Esophagus (tissue), 2 donors: ENCODE measurements at regions not wholly inside any gene's neighbourhood (a gene's known extent, or its start where the extent isn't known, plus 50 kb on each side); places are given as distances from the start of the nearest gene placed in this dataset.

Experiments used
- H3K27ac ChIP-seq, 2 donors: one replicate each; pipeline ENCODE4 v1.5.1; 2013; ENCODE audit warnings: low read depth in 2 of 2, mild to moderate bottlenecking in 2 of 2, inconsistent platforms in 1 of 2, low read length in 1 of 2, moderate library complexity in 1 of 2
- H3K27me3 ChIP-seq, 2 donors: one replicate each; pipeline ENCODE4 v1.6.1; 2013; ENCODE audit warnings: low read length in 2 of 2, control low read depth in 1 of 2, mild to moderate bottlenecking in 1 of 2; ENCODE audit not compliant: insufficient read depth in 2 of 2, control insufficient read depth in 1 of 2
- H3K36me3 ChIP-seq, 2 donors: one replicate each; pipeline ENCODE4 v1.6.1; 2013; ENCODE audit warnings: low read length in 1 of 2; ENCODE audit not compliant: control insufficient read depth in 2 of 2, insufficient read depth in 2 of 2
- H3K4me1 ChIP-seq, 2 donors: one replicate each; pipeline ENCODE4 v1.6.1; 2013; ENCODE audit warnings: low read length in 1 of 2; ENCODE audit not compliant: control insufficient read depth in 2 of 2, insufficient read depth in 2 of 2
- H3K4me3 ChIP-seq, 2 donors: one replicate each; pipeline ENCODE4 v1.5.1; 2013; ENCODE audit warnings: low read length in 2 of 2, mild to moderate bottlenecking in 2 of 2, low read depth in 1 of 2, moderate library complexity in 1 of 2
- H3K9me3 ChIP-seq, 2 donors: one replicate each; pipeline ENCODE4 v1.6.1; 2013; ENCODE audit warnings: mild to moderate bottlenecking in 2 of 2, low read depth in 1 of 2, low read length in 1 of 2, moderate library complexity in 1 of 2; ENCODE audit not compliant: control insufficient read depth in 2 of 2, insufficient read depth in 1 of 2
- WGBS, 2 donors: extraction: QIAGEN DNeasy Blood & Tissue Kit; methylation state at CpG; one replicate each; pipeline ENCODE4 v1.1.7; 2013; 5-methylcytosine and 5-hydroxymethylcytosine counted together
- donor health status: healthy with polysubstance abuse.
- donor health status: Bipolar disorder and iron deficiency.

DNA sequence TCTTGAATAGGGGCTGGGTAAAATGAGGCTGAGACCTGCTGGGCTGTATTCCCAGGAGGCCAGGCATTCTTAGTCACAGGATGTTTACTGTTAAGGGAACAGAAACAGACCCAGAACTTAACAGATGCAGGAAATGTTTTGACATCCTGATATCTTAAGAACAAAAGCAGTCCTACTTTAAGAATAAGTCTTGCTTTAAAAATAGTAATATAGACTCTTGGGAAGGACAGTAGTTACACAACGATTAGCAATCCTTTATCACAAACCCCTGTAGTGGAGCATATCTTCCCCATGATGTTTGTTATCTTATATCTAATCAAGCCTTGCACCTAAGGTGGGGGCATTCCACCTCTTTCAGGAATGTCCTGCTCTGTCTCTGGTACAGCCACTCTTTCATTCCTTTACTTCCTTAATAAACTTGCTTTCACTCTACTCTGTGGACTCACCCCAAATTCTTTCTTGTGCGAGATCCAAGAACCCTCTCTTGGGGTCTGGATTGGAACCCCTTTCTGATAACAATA is 493.7 kb upstream of the SULF2 start:
- 42 to 55% methylated on average over 2 of the region's 2 CpGs for WGBS, 2 donors
- no peaks in the 10 kb centered on the region for H3K36me3 ChIP-seq
- no peak overlapping the region for H3K4me3 ChIP-seq
- H3K9me3 ChIP-seq, result peaks cover 0 to 3% of the 10 kb centered on the region in 2 donors
- peaks cover 0 to 2% of the 10 kb centered on the region in 2 donors for H3K4me1 ChIP-seq
- H3K27me3 ChIP-seq, result no peaks in the 10 kb centered on the region
- H3K27ac ChIP-seq, result no peak overlapping the region

DNA sequence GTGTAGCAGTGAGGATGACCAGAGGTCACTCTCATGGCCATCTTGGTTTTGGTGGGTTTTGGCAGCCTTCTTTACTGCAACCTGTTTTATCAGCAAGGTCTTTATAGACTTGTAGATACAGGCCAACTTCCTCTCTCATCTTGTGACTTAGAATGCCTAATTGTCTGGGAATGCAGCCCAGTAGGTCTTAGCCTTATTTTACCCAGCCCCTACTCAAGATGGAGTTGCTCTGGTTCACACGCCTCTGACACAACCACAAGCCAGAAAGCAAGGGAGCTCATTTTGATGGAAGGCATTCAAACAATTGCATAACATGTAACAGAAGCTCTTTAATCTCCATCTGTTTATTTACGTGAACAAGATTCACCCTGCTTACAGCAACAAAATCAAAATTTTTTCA is 492.0 kb upstream of the SULF2 start:
- Histone ChIP-seq H3K4me3 (no peak overlapping the region), H3K9me3 (no peaks in the 10 kb centered on the region)
- WGBS, 2 donors, result 67 to 71% methylated on average over 2 of the region's 2 CpGs

GRCh38 chr20:48276021-48276342 is 490.7 kb upstream of the SULF2 start:
- H3K4me3 ChIP-seq, result no peak overlapping the region
- H3K36me3 ChIP-seq, result no peaks in the 10 kb centered on the region
- H3K9me3 ChIP-seq, result no peaks in the 10 kb centered on the region
- H3K4me1 ChIP-seq, result no peaks in the 10 kb centered on the region
- no peaks in the 10 kb centered on the region for H3K27me3 ChIP-seq
- no peak overlapping the region for H3K27ac ChIP-seq
- WGBS, 2 donors, result 87% methylated on average over 3 of the region's 3 CpGs

More for the DNA sequence above, 492.0 kb upstream of the SULF2 start:
- H3K27ac ChIP-seq, result no peak overlapping the region
- no peaks in the 10 kb centered on the region for H3K4me1 ChIP-seq
- H3K36me3 ChIP-seq, result no peaks in the 10 kb centered on the region
- no peaks in the 10 kb centered on the region for H3K27me3 ChIP-seq

GRCh38 chr20:48275286-48276020 is 490.2 kb upstream of the SULF2 start:
- Histone ChIP-seq H3K27ac (no peak overlapping the region), H3K4me3 (no peak overlapping the region), H3K4me1 (no peaks in the 10 kb centered on the region), H3K36me3 (no peaks in the 10 kb centered on the region), H3K9me3 (no peaks in the 10 kb centered on the region), H3K27me3 (no peaks in the 10 kb centered on the region)
- WGBS, 2 donors, result 75 to 78% methylated on average over 6 of the region's 6 CpGs

DNA sequence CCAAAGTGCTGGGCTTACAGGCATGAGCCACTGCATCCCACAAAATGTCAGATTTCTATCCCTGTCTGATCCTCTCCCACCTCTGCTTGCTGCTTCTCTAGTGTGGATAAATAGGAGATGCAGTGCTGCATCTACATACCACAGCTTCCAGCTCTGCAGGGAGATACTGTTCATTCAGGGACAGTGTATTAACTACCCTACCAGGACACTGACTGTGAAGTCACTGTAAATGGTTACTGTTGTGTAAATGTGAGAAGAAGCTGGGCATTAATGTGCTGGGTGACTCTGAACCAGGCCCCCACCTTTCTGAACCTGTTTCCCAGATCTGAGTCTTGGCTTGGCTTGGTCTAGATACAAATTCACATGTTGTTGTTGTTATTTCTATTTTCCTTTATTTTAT is 488.6 kb upstream of the SULF2 start:
- no peaks in the 10 kb centered on the region for H3K36me3 ChIP-seq
- no peaks in the 10 kb centered on the region for H3K4me1 ChIP-seq
- no peak overlapping the region for H3K4me3 ChIP-seq
- no peak overlapping the region for H3K27ac ChIP-seq
- no peaks in the 10 kb centered on the region for H3K27me3 ChIP-seq
- H3K9me3 ChIP-seq, result no peaks in the 10 kb centered on the region

- H3K4me1 ChIP-seq, result no peaks in the 10 kb centered on the region
- 62 to 64% methylated on average over 1 of the region's 1 CpG for WGBS, 2 donors
- no peaks in the 10 kb centered on the region for H3K9me3 ChIP-seq
- H3K4me3 ChIP-seq, result no peak overlapping the region
- peaks cover 0 to under 1% of the 10 kb centered on the region in 2 donors for H3K27me3 ChIP-seq
- no peaks in the 10 kb centered on the region for H3K36me3 ChIP-seq
- H3K27ac ChIP-seq, result no peak overlapping the region
These were observed 485.6 kb upstream of the SULF2 start for GRCh38 chr20:48270885-48271284.

DNA sequence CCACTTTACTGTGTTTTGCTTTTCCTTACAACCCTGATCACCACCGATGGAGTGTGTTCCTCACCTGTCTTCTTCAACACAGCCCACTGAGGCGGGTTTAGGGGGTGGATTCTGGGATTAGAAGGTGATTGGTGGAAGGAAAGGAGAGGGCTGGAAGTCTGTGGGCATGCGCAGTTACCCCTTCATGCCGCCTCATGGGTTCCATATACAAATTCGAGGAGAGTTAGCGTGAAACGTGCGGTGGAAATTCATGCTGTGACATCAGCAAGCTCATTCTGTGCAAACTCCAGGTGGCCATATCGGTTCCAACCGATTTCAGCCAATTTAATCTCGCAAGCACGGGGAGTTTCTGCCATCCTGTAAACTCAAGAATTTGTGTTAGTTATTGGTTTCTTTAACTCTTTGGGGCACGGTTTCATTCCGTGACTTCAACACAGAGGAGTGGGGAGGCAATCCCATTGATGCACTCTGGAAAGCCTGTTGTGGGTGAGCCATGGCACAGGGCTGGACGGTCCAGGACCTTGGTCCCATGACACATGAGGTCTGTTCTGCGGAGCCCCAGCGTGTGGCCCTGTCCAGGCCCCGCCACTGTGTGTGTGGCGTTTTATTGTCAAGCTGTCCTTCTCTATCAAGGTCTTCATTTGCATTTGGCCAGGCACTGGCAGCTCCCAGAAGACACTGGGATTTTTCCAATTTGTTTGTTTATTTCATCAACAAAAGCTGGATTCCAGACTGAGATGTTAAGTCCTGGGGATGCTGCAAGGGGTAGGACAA is 482.8 kb upstream of the SULF2 start:
- no peaks in the 10 kb centered on the region for H3K4me1 ChIP-seq
- 93% methylated on average over 19 of the region's 19 CpGs for WGBS, 2 donors

GRCh38 chr20:48266571-48266970 is 481.3 kb upstream of the SULF2 start:
- no peaks in the 10 kb centered on the region for H3K4me1 ChIP-seq
- H3K27me3 ChIP-seq, result peaks cover 0 to 3% of the 10 kb centered on the region in 2 donors
- no peaks in the 10 kb centered on the region for H3K9me3 ChIP-seq
- 83 to 90% methylated on average over 6 of the region's 6 CpGs for WGBS, 2 donors
- no peaks in the 10 kb centered on the region for H3K36me3 ChIP-seq
- H3K27ac ChIP-seq, result no peak overlapping the region
- H3K4me3 ChIP-seq, result no peak overlapping the region

More for the DNA sequence above, 482.8 kb upstream of the SULF2 start:
- Histone ChIP-seq H3K9me3 (no peaks in the 10 kb centered on the region), H3K36me3 (no peaks in the 10 kb centered on the region), H3K4me3 (no peak overlapping the region), H3K27ac (no peak overlapping the region), H3K27me3 (peaks cover 0 to 3% of the 10 kb centered on the region in 2 donors)

- peaks cover 0 to 3% of the 10 kb centered on the region in 2 donors for H3K27me3 ChIP-seq
- no peaks in the 10 kb centered on the region for H3K4me1 ChIP-seq
- 75 to 86% methylated on average over 7 of the region's 7 CpGs for WGBS, 2 donors
- no peaks in the 10 kb centered on the region for H3K9me3 ChIP-seq
- no peaks in the 10 kb centered on the region for H3K36me3 ChIP-seq
- H3K27ac ChIP-seq, result no peak overlapping the region
- no peak overlapping the region for H3K4me3 ChIP-seq
These were observed 480.5 kb upstream of the SULF2 start for GRCh38 chr20:48265791-48266190.
